COLO668 (cell line): ENCODE measurements at regions not wholly inside any gene's neighbourhood (a gene's known extent, or its start where the extent isn't known, plus 50 kb on each side); places are given as distances from the start of the nearest gene placed in this dataset.
"Not testable (repeated sequence)": the region's sequence is repeated elsewhere in the genome, so short reads cannot be mapped to it uniquely, and the experiment has no call there.

ENCODE experiments used
- DNase-seq: peaks from one replicate; lab custom pipeline; 2025; ENCODE audit not compliant: unreplicated experiment; lab: John Stamatoyannopoulos, UW

- no peak for DNase-seq
Observed at GRCh38 chr15:81901319-81901718, 144.5 kb downstream of the MEX3B start.

GRCh38 chr15:81899730-81900129 lies 146.1 kb downstream of the MEX3B start:
- DNase-seq = no peak

GRCh38 chr15:81899024-81899423 lies 146.8 kb downstream of the MEX3B start:
- DNase-seq = no peak

GRCh38 chr15:81897057-81897677 lies 148.7 kb downstream of the MEX3B start:
- no peak for DNase-seq

GRCh38 chr15:81896356-81896755 lies 149.5 kb downstream of the MEX3B start:
- no peak for DNase-seq

GRCh38 chr15:81895723-81896122 lies 150.1 kb downstream of the MEX3B start:
- DNase-seq = no peak

GRCh38 chr15:81894061-81894460 lies 151.8 kb downstream of the MEX3B start:
- DNase-seq = no peak

- DNase-seq = no peak
Observed at GRCh38 chr15:81893182-81893835, 152.5 kb downstream of the MEX3B start.

- DNase-seq = no peak
Observed at GRCh38 chr15:81890496-81890895, 155.3 kb downstream of the MEX3B start.

GRCh38 chr15:81889485-81889881 lies 156.3 kb downstream of the MEX3B start:
- DNase-seq = no peak

GRCh38 chr15:81888748-81889484 lies 156.9 kb downstream of the MEX3B start:
- no peak for DNase-seq

- no peak for DNase-seq
Observed at GRCh38 chr15:81887912-81888311, 157.9 kb downstream of the MEX3B start.

GRCh38 chr15:81887188-81887587 lies 158.6 kb downstream of the MEX3B start:
- not testable (repeated sequence) for DNase-seq

GRCh38 chr15:81886591-81886990 lies 159.2 kb downstream of the MEX3B start:
- DNase-seq = no peak

GRCh38 chr15:81886080-81886479 lies 159.7 kb downstream of the MEX3B start:
- DNase-seq = no peak

- DNase-seq = no peak
Observed at GRCh38 chr15:81885135-81885534, 160.7 kb downstream of the MEX3B start.

GRCh38 chr15:81882504-81882903 lies 163.3 kb downstream of the MEX3B start:
- no peak for DNase-seq

GRCh38 chr15:81880833-81881232 lies 165.0 kb downstream of the MEX3B start:
- no peak for DNase-seq

GRCh38 chr15:81880314-81880713 lies 165.5 kb downstream of the MEX3B start:
- no peak for DNase-seq

GRCh38 chr15:81875717-81876116 lies 170.1 kb downstream of the MEX3B start:
- not testable (repeated sequence) for DNase-seq

GRCh38 chr15:81870746-81871106 lies 175.1 kb downstream of the MEX3B start:
- DNase-seq = not testable (repeated sequence)

GRCh38 chr15:81870062-81870745 lies 175.6 kb downstream of the MEX3B start:
- DNase-seq = not testable (repeated sequence)
